ENCODE measurements at regions not wholly inside any gene's neighbourhood (a gene's known extent, or its start where the extent isn't known, plus 50 kb on each side); places are given as distances from the start of the nearest gene placed in this dataset.

GRCh38 chr12:24554612-24555295, 394.1 kb downstream of the BCAT1 start:
- ATAC-seq, result no peak
- intact Hi-C loops (cut with DNase I, micrococcal nuclease), result no loop called here
- no peaks in the 10 kb centered on the region for H3K4me1 Mint-ChIP-seq
- no peak for DNase-seq
- H3K27ac Mint-ChIP-seq, result no peak overlapping the region
- H3K27me3 Mint-ChIP-seq, result peaks cover 24% of the 10 kb centered on the region
- CTCF ChIA-PET, result no interaction called here
- POLR2A ChIA-PET, result no interaction called here
- H3K9me3 Mint-ChIP-seq (ENCODE audit: low read depth), result peaks cover 5% of the 10 kb centered on the region
- no peak overlapping the region for H3K4me3 Mint-ChIP-seq
- H3K36me3 Mint-ChIP-seq (ENCODE audit: low read depth), result no peaks in the 10 kb centered on the region

GRCh38 chr12:24553259-24553658, 395.6 kb downstream of the BCAT1 start:
- intact Hi-C loops (cut with DNase I, micrococcal nuclease), result no loop called here
- no peaks in the 10 kb centered on the region for H3K36me3 Mint-ChIP-seq (ENCODE audit: low read depth)
- no peak overlapping the region for H3K4me3 Mint-ChIP-seq
- ChIA-PET POLR2A (no interaction called here), CTCF (no interaction called here)
- H3K4me1 Mint-ChIP-seq, result no peaks in the 10 kb centered on the region
- DNase-seq (no peak), ATAC-seq (no peak)
- H3K9me3 Mint-ChIP-seq (ENCODE audit: low read depth), result peaks cover 5% of the 10 kb centered on the region
- H3K27me3 Mint-ChIP-seq, result peaks cover 16% of the 10 kb centered on the region
- no peak overlapping the region for H3K27ac Mint-ChIP-seq

- H3K27ac Mint-ChIP-seq, result no peak overlapping the region
- H3K4me3 Mint-ChIP-seq, result no peak overlapping the region
- H3K4me1 Mint-ChIP-seq, result no peaks in the 10 kb centered on the region
- peaks cover 3% of the 10 kb centered on the region for H3K9me3 Mint-ChIP-seq (ENCODE audit: low read depth)
- ChIA-PET POLR2A (no interaction called here), CTCF (no interaction called here)
- no peaks in the 10 kb centered on the region for H3K36me3 Mint-ChIP-seq (ENCODE audit: low read depth)
- DNase-seq (no peak), ATAC-seq (no peak)
- peaks cover 10% of the 10 kb centered on the region for H3K27me3 Mint-ChIP-seq
- intact Hi-C loops (cut with DNase I, micrococcal nuclease), result no loop called here
Measured at GRCh38 chr12:24551163-24551786, 397.6 kb downstream of the BCAT1 start.

GRCh38 chr12:24550609-24551008, 398.3 kb downstream of the BCAT1 start:
- ATAC-seq (no peak), DNase-seq (no peak)
- Mint-ChIP-seq H3K9me3 (ENCODE audit: low read depth) (peaks cover 3% of the 10 kb centered on the region), H3K36me3 (ENCODE audit: low read depth) (no peaks in the 10 kb centered on the region), H3K27me3 (peaks cover 9% of the 10 kb centered on the region), H3K4me3 (no peak overlapping the region), H3K27ac (no peak overlapping the region), H3K4me1 (no peaks in the 10 kb centered on the region)
- ChIA-PET CTCF (no interaction called here), POLR2A (no interaction called here)
- intact Hi-C loops (cut with DNase I, micrococcal nuclease), result no loop called here

GRCh38 chr12:24546661-24547060, 402.2 kb downstream of the BCAT1 start:
- intact Hi-C loops (cut with DNase I, micrococcal nuclease), result no loop called here
- CTCF ChIA-PET, result no interaction called here
- no peak for ATAC-seq
- H3K4me1 Mint-ChIP-seq, result no peaks in the 10 kb centered on the region
- H3K27me3 Mint-ChIP-seq, result peaks cover under 1% of the 10 kb centered on the region
- no peak overlapping the region for H3K27ac Mint-ChIP-seq
- H3K4me3 Mint-ChIP-seq, result no peak overlapping the region
- DNase-seq, result no peak
- no peaks in the 10 kb centered on the region for H3K36me3 Mint-ChIP-seq (ENCODE audit: low read depth)
- POLR2A ChIA-PET, result no interaction called here
- no peaks in the 10 kb centered on the region for H3K9me3 Mint-ChIP-seq (ENCODE audit: low read depth)

GRCh38 chr12:24546084-24546483, 402.8 kb downstream of the BCAT1 start:
- Mint-ChIP-seq H3K9me3 (ENCODE audit: low read depth) (no peaks in the 10 kb centered on the region), H3K27me3 (no peaks in the 10 kb centered on the region), H3K4me1 (no peaks in the 10 kb centered on the region), H3K4me3 (no peak overlapping the region), H3K27ac (no peak overlapping the region), H3K36me3 (ENCODE audit: low read depth) (no peaks in the 10 kb centered on the region)
- CTCF ChIA-PET, result no interaction called here
- POLR2A ChIA-PET, result no interaction called here
- DNase-seq, result no peak
- intact Hi-C loops (cut with DNase I, micrococcal nuclease), result no loop called here
- ATAC-seq, result no peak

- Mint-ChIP-seq H3K27ac (no peak overlapping the region), H3K36me3 (ENCODE audit: low read depth) (no peaks in the 10 kb centered on the region), H3K27me3 (no peaks in the 10 kb centered on the region), H3K4me1 (no peaks in the 10 kb centered on the region), H3K9me3 (ENCODE audit: low read depth) (no peaks in the 10 kb centered on the region), H3K4me3 (no peak overlapping the region)
- ChIA-PET CTCF (interaction anchor here (1.1 kb wide), 1 partner anchor 8 kb away, joined by 3 read pairs; no protein-coding TSS in a partner anchor), POLR2A (no interaction called here)
- no peak for ATAC-seq
- no peak for DNase-seq
- intact Hi-C loops (cut with DNase I, micrococcal nuclease), result no loop called here
Measured at GRCh38 chr12:24544368-24544767, 404.5 kb downstream of the BCAT1 start.

- Mint-ChIP-seq H3K27ac (no peak overlapping the region), H3K4me3 (no peak overlapping the region), H3K27me3 (peaks cover 2% of the 10 kb centered on the region), H3K36me3 (ENCODE audit: low read depth) (no peaks in the 10 kb centered on the region), H3K9me3 (ENCODE audit: low read depth) (no peaks in the 10 kb centered on the region), H3K4me1 (no peaks in the 10 kb centered on the region)
- no peak for ATAC-seq
- intact Hi-C loops (cut with DNase I, micrococcal nuclease), result no loop called here
- POLR2A ChIA-PET, result no interaction called here
- CTCF ChIA-PET, result no interaction called here
- no peak for DNase-seq
Measured at GRCh38 chr12:24541193-24541871, 407.6 kb downstream of the BCAT1 start.

GRCh38 chr12:24539646-24540045, 409.3 kb downstream of the BCAT1 start:
- Mint-ChIP-seq H3K27ac (no peak overlapping the region), H3K27me3 (peaks cover 2% of the 10 kb centered on the region), H3K4me1 (no peaks in the 10 kb centered on the region), H3K36me3 (ENCODE audit: low read depth) (no peaks in the 10 kb centered on the region), H3K4me3 (no peak overlapping the region), H3K9me3 (ENCODE audit: low read depth) (no peaks in the 10 kb centered on the region)
- ATAC-seq, result no peak
- intact Hi-C loops (cut with DNase I, micrococcal nuclease), result no loop called here
- CTCF ChIA-PET, result no interaction called here
- POLR2A ChIA-PET, result no interaction called here
- no peak for DNase-seq

- CTCF ChIA-PET, result interaction anchor here (0.7 to 1.1 kb wide), 2 partner anchors 7 to 99 kb away, joined by 3 read pairs; no protein-coding TSS in a partner anchor
- H3K27me3 Mint-ChIP-seq, result peaks cover 2% of the 10 kb centered on the region
- H3K36me3 Mint-ChIP-seq (ENCODE audit: low read depth), result no peaks in the 10 kb centered on the region
Measured at GRCh38 chr12:24537083-24537860, 411.6 kb downstream of the BCAT1 start.

GRCh38 chr12:24535334-24536069, 413.4 kb downstream of the BCAT1 start:
- ChIA-PET POLR2A (no interaction called here), CTCF (interaction anchor here (0.6 to 1.0 kb wide), 2 partner anchors 10 to 11 kb away, joined by 3 read pairs; no protein-coding TSS in a partner anchor)
- H3K4me3 Mint-ChIP-seq, result no peak overlapping the region
- H3K27ac Mint-ChIP-seq, result no peak overlapping the region
- no peaks in the 10 kb centered on the region for H3K9me3 Mint-ChIP-seq (ENCODE audit: low read depth)
- ATAC-seq (no peak), DNase-seq (no peak)
- H3K36me3 Mint-ChIP-seq (ENCODE audit: low read depth), result no peaks in the 10 kb centered on the region
- H3K4me1 Mint-ChIP-seq, result no peaks in the 10 kb centered on the region
- intact Hi-C loops (cut with DNase I, micrococcal nuclease), result no loop called here
- H3K27me3 Mint-ChIP-seq, result peaks cover 2% of the 10 kb centered on the region

More at GRCh38 chr12:24537083-24537860, 411.6 kb downstream of the BCAT1 start:
- no peak for DNase-seq
- no peak for ATAC-seq
- Mint-ChIP-seq H3K4me3 (no peak overlapping the region), H3K9me3 (ENCODE audit: low read depth) (no peaks in the 10 kb centered on the region), H3K27ac (no peak overlapping the region), H3K4me1 (no peaks in the 10 kb centered on the region)
- POLR2A ChIA-PET, result no interaction called here
- intact Hi-C loops (cut with DNase I, micrococcal nuclease), result no loop called here
